ENCODE measurements at regions not wholly inside any gene's neighbourhood (a gene's known extent, or its start where the extent isn't known, plus 50 kb on each side); places are given as distances from the start of the nearest gene placed in this dataset.

DNA sequence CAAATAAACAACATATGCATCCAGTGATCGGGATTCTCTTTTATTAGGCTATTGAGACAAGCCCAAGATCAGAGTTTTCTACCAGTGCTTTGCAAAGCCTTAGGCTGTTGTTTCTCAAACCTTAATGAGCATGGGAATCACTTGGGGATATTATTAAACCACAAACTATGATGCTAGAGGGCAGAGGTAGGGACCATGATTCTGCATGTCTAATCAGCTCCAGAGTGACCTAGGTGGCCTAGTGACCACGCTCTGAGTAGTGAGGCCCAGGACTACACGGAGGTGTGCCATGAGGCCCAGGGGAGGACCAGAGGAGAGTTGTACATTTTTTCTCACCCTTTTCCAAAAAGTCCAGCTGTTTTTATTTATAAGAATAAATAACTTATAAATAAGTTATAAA, 298.5 kb upstream of the TLE4 start:
- no TSS peak for BruUV-seq (replicated peaks)
- Histone ChIP-seq H2AFZ (ENCODE audit: low read depth, low read length) (no peak overlapping the region), H3K27ac (ENCODE audit: insufficient read depth, low read depth, low read length) (no peak overlapping the region), H3K27me3 (ENCODE audit: control insufficient read depth in 2 of 2, insufficient read depth in 2 of 2, low read length in 2 of 2) (no peaks in the 10 kb centered on the region), H3K9me3 (replicated peaks; ENCODE audit: control insufficient read depth, insufficient read depth, low read length) (no peaks in the 10 kb centered on the region), H3K4me3 (replicated peaks in 1 of 3; ENCODE audit: insufficient read depth in 1 of 3, low read depth in 1 of 3, low read length in 3 of 3) (no peak overlapping the region), H3K36me3 (ENCODE audit: control insufficient read depth in 2 of 2, extremely low read depth in 1 of 2, insufficient read depth in 2 of 2, low read length in 2 of 2) (no peaks in the 10 kb centered on the region), H3K4me2 (ENCODE audit: insufficient read depth, low read length) (no peak overlapping the region), H4K20me1 (replicated peaks; ENCODE audit: control insufficient read depth, extremely low read depth, insufficient read depth, low read length) (no peaks in the 10 kb centered on the region), H3K9me1 (replicated peaks; ENCODE audit: control insufficient read depth, extremely low read depth, insufficient read depth, low read length) (no peaks in the 10 kb centered on the region), H3K9ac (replicated peaks; ENCODE audit: extremely low read depth, insufficient read depth, low read length) (no peak overlapping the region), H3K79me2 (ENCODE audit: control insufficient read depth, insufficient read depth, low read length) (no peaks in the 10 kb centered on the region), H3K4me1 (ENCODE audit: control insufficient read depth, extremely low read depth, insufficient read depth, low read length) (no peaks in the 10 kb centered on the region)
- TF ChIP-seq, protein P1, sequence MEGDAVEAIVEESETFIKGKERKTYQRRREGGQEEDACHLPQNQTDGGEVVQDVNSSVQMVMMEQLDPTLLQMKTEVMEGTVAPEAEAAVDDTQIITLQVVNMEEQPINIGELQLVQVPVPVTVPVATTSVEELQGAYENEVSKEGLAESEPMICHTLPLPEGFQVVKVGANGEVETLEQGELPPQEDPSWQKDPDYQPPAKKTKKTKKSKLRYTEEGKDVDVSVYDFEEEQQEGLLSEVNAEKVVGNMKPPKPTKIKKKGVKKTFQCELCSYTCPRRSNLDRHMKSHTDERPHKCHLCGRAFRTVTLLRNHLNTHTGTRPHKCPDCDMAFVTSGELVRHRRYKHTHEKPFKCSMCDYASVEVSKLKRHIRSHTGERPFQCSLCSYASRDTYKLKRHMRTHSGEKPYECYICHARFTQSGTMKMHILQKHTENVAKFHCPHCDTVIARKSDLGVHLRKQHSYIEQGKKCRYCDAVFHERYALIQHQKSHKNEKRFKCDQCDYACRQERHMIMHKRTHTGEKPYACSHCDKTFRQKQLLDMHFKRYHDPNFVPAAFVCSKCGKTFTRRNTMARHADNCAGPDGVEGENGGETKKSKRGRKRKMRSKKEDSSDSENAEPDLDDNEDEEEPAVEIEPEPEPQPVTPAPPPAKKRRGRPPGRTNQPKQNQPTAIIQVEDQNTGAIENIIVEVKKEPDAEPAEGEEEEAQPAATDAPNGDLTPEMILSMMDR (IDR thresholded peaks at IDR 0.05; ENCODE audit: extremely low read depth in 1 of 2, insufficient read depth in 1 of 2, low read depth in 1 of 2, low read length in 2 of 2): no peak
- TF ChIP-seq, protein P2, sequence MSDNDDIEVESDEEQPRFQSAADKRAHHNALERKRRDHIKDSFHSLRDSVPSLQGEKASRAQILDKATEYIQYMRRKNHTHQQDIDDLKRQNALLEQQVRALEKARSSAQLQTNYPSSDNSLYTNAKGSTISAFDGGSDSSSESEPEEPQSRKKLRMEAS (IDR thresholded peaks at IDR 0.05; ENCODE audit: insufficient read depth, insufficient read length): no peak
- TF ChIP-seq POLR2AphosphoS5 (IDR thresholded peaks at IDR 0.05; ENCODE audit: insufficient read depth, low read depth, low read length): no peak
- no peak for TF ChIP-seq FOS (IDR thresholded peaks at IDR 0.05; ENCODE audit: borderline replicate concordance, insufficient read depth, low read length)
- TF ChIP-seq GATA2 (IDR thresholded peaks at IDR 0.05; ENCODE audit: insufficient read depth, insufficient read length, low read depth, low read length): no peak
- TF ChIP-seq JUN (IDR thresholded peaks at IDR 0.05; ENCODE audit: borderline replicate concordance, insufficient read depth, insufficient read length, low read depth): no peak
- TF ChIP-seq POLR2A (IDR thresholded peaks at IDR 0.05; ENCODE audit: low read depth, low read length): no peak
- TF ChIP-seq MYC (IDR thresholded peaks at IDR 0.05; ENCODE audit: low read depth, low read length): no peak
- DNase-seq (ENCODE audit: low read depth, low spot score): no peak
- ChIA-PET CTCF (no interaction called here), POLR2A (no interaction called here)
- FAIRE-seq: no peak
- dilution Hi-C loops (cut with MboI; ENCODE audit: extremely low pct_ligation_motif_present, low sequenced_read_pairs): no loop called here
- intact Hi-C loops (cut with micrococcal nuclease): no loop called here
